ENCODE measurements at regions not wholly inside any gene's neighbourhood (a gene's known extent, or its start where the extent isn't known, plus 50 kb on each side); places are given as distances from the start of the nearest gene placed in this dataset.
A peak's percentile ranks its signal among the peaks of the same experiment; 100 is the strongest.

DNA sequence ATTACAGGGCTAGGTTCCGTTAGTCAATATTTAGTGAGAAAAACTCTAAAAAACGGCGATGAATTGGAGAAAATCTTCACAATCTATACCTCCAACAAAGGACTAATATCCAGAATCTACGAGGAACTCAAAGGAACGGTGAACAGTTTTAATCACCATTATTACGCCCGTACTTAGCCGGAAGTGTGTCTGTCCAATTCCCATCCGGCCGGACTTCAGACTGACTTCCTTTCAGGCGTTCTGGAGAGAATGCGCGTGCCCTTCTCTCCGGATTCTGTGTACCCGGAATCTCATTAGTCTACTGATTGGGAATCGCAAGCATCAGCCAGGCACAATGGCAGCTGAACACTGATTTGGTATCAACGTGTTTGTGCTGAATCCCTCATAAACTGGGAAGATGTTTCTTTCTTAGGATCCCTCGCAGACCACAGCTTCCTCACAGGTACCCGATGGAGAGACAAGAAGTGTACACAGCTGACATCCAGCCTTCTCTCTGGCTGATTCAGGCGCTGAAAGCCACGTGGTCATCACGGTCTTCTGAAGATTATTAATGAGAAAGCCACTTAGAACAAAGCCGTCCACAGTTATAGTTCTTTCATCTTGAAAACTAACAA lies 239.9 kb downstream of the ZNF516 start:
- H3K4me1 Mint-ChIP-seq (ENCODE audit: unreplicated experiment): no peaks in the 10 kb centered on the region
- H3K27me3 Mint-ChIP-seq (ENCODE audit: unreplicated experiment): no peaks in the 10 kb centered on the region
- no peaks in the 10 kb centered on the region for H3K36me3 Mint-ChIP-seq (ENCODE audit: low read depth, unreplicated experiment)
- TF ChIP-seq, protein P1, sequence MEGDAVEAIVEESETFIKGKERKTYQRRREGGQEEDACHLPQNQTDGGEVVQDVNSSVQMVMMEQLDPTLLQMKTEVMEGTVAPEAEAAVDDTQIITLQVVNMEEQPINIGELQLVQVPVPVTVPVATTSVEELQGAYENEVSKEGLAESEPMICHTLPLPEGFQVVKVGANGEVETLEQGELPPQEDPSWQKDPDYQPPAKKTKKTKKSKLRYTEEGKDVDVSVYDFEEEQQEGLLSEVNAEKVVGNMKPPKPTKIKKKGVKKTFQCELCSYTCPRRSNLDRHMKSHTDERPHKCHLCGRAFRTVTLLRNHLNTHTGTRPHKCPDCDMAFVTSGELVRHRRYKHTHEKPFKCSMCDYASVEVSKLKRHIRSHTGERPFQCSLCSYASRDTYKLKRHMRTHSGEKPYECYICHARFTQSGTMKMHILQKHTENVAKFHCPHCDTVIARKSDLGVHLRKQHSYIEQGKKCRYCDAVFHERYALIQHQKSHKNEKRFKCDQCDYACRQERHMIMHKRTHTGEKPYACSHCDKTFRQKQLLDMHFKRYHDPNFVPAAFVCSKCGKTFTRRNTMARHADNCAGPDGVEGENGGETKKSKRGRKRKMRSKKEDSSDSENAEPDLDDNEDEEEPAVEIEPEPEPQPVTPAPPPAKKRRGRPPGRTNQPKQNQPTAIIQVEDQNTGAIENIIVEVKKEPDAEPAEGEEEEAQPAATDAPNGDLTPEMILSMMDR (IDR thresholded peaks at IDR 0.05; ENCODE audit: unreplicated experiment): no peak
- no peak overlapping the region for H3K27ac Mint-ChIP-seq (ENCODE audit: unreplicated experiment)
- no peak for DNase-seq (ENCODE audit: low spot score)
- H3K4me3 Mint-ChIP-seq (ENCODE audit: unreplicated experiment): no peak overlapping the region
- no peaks in the 10 kb centered on the region for H3K9me3 Mint-ChIP-seq (ENCODE audit: unreplicated experiment)

DNA sequence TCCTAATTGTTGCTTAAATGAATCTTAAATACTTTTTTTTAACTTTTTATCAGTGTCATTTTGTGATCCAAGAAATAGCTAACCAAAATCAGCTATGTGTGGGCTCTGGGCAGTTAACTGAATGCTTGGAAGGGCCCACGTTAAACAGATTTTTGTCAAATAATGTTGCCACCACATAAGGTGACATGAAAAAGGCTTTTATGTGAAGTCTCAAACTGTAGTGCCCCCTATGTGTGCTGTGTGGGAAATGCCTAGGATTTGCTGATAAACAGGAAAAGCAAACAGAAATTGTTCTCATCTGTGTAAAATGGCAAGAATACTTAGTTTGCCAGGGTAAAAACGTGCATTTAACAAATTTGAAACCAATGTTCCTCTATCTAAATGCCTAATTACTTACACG lies 242.2 kb downstream of the ZNF516 start:
- H3K27me3 Mint-ChIP-seq (ENCODE audit: unreplicated experiment): no peaks in the 10 kb centered on the region
- peak; percentile 43 for DNase-seq (ENCODE audit: low spot score)
- H3K4me1 Mint-ChIP-seq (ENCODE audit: unreplicated experiment): no peaks in the 10 kb centered on the region
- no peak overlapping the region for H3K4me3 Mint-ChIP-seq (ENCODE audit: unreplicated experiment)
- H3K36me3 Mint-ChIP-seq (ENCODE audit: low read depth, unreplicated experiment): no peaks in the 10 kb centered on the region
- TF ChIP-seq, protein P1 (IDR thresholded peaks at IDR 0.05; ENCODE audit: unreplicated experiment): peak; percentile 90
- H3K9me3 Mint-ChIP-seq (ENCODE audit: unreplicated experiment): no peaks in the 10 kb centered on the region
- H3K27ac Mint-ChIP-seq (ENCODE audit: unreplicated experiment): no peak overlapping the region

DNA sequence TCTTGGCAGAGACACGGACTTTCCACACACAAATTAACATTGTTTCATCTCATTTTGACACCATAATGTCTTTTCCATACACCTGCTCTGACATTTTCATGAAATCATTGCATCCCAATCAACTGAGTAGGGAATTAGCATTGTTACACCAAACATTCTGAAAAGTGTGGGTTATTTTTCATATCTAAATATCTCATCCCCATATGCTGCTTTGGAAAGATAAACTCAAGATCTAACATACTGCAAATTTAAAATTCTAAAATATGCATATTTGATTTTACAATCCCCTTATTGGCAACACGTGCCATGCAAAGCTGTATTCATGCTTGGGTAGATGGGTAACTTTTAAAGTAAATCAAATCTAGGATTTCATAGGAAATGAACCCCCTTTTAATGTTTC lies 242.9 kb downstream of the ZNF516 start:
- Mint-ChIP-seq H3K4me3 (ENCODE audit: unreplicated experiment) (no peak overlapping the region), H3K27ac (ENCODE audit: unreplicated experiment) (no peak overlapping the region), H3K9me3 (ENCODE audit: unreplicated experiment) (no peaks in the 10 kb centered on the region), H3K27me3 (ENCODE audit: unreplicated experiment) (no peaks in the 10 kb centered on the region), H3K36me3 (ENCODE audit: low read depth, unreplicated experiment) (no peaks in the 10 kb centered on the region), H3K4me1 (ENCODE audit: unreplicated experiment) (no peaks in the 10 kb centered on the region)
- TF ChIP-seq, protein P1 (IDR thresholded peaks at IDR 0.05; ENCODE audit: unreplicated experiment): no peak
- DNase-seq (ENCODE audit: low spot score): no peak

DNA sequence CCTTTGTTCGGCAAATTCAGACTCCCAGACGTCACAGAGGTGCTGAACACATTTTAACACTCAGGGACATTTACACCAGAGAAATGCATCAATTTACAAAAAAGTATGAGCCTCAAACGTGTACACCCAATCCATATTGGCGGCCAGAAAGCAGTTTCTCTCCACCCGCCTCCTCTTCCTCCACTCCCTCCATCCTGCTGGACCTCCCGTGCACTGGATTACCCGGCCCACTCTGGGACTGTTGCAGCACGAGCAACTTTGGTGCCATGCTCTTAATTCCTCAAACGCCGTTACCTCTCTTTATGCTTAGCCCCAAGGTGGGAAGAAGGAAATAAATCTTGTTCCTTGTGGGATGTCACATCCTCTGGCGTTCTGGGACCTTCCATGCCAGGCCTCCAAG lies 243.4 kb downstream of the ZNF516 start:
- Mint-ChIP-seq H3K4me3 (ENCODE audit: unreplicated experiment) (no peak overlapping the region), H3K4me1 (ENCODE audit: unreplicated experiment) (no peaks in the 10 kb centered on the region), H3K27me3 (ENCODE audit: unreplicated experiment) (no peaks in the 10 kb centered on the region), H3K36me3 (ENCODE audit: low read depth, unreplicated experiment) (no peaks in the 10 kb centered on the region), H3K27ac (ENCODE audit: unreplicated experiment) (no peak overlapping the region), H3K9me3 (ENCODE audit: unreplicated experiment) (no peaks in the 10 kb centered on the region)
- no peak for DNase-seq (ENCODE audit: low spot score)
- TF ChIP-seq, protein P1 (IDR thresholded peaks at IDR 0.05; ENCODE audit: unreplicated experiment): no peak

DNA sequence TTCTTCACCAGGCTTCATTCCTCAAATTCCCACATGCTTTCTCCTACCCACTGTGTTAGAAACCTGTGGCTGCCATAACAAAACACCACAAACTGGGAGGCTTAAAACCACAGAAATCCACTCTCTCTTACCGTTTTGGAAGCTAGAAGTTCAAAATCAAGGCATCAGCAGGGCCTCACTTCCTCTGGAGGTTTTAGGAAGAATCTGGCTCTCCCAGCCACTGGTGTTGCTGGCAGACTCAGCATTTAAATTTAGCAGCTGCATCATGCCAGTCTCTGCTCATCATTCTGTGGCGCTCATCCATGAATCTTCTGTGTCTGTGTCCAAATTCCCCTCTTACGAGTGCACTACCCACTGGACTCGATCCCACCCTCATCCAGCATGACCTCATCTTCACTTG lies 248.5 kb downstream of the ZNF516 start:
- Mint-ChIP-seq H3K4me1 (ENCODE audit: unreplicated experiment) (no peaks in the 10 kb centered on the region), H3K27ac (ENCODE audit: unreplicated experiment) (no peak overlapping the region), H3K36me3 (ENCODE audit: low read depth, unreplicated experiment) (no peaks in the 10 kb centered on the region), H3K27me3 (ENCODE audit: unreplicated experiment) (no peaks in the 10 kb centered on the region), H3K9me3 (ENCODE audit: unreplicated experiment) (no peaks in the 10 kb centered on the region), H3K4me3 (ENCODE audit: unreplicated experiment) (no peak overlapping the region)
- TF ChIP-seq, protein P1 (IDR thresholded peaks at IDR 0.05; ENCODE audit: unreplicated experiment): no peak
- DNase-seq (ENCODE audit: low spot score): no peak

Measured in endothelial cell (in vitro differentiated cells).